ENCODE measurements at regions not wholly inside any gene's neighbourhood (a gene's known extent, or its start where the extent isn't known, plus 50 kb on each side); places are given as distances from the start of the nearest gene placed in this dataset.

DNA sequence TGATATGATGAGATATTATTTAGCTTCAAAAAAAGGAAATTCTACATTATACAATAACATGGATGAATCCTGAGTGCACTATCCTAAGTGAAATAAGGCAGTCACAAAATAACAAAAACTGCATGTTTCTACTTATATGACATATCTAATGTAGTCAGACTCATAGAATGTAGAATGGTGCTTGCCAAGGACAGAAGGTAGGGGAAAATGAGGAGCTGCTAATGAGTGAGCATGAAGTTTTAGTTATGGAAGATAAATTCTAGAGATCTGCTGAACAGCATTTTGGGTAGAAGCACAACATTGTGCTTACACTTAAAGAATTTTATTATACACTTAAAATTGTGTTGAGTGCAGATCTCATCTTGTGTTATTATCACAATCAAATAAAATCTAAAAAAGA, 812.4 kb downstream of the KCTD16 start:
- H3K27me3 ChIP-seq (ENCODE audit: control insufficient read depth in 3 of 3, insufficient read depth in 3 of 3, low read length in 2 of 3), result no peaks in the 10 kb centered on the region
- H3K9ac ChIP-seq (ENCODE audit: insufficient read depth in 1 of 2, low read length in 2 of 2), result no peak overlapping the region
- ATAC-seq (ENCODE audit: insufficient read depth, low FRiP score), result no peak
- no peak overlapping the region for H3K27ac ChIP-seq (ENCODE audit: low read depth in 1 of 2, low read length in 1 of 2)
- no peak for DNase-seq
- TF ChIP-seq, protein P1, sequence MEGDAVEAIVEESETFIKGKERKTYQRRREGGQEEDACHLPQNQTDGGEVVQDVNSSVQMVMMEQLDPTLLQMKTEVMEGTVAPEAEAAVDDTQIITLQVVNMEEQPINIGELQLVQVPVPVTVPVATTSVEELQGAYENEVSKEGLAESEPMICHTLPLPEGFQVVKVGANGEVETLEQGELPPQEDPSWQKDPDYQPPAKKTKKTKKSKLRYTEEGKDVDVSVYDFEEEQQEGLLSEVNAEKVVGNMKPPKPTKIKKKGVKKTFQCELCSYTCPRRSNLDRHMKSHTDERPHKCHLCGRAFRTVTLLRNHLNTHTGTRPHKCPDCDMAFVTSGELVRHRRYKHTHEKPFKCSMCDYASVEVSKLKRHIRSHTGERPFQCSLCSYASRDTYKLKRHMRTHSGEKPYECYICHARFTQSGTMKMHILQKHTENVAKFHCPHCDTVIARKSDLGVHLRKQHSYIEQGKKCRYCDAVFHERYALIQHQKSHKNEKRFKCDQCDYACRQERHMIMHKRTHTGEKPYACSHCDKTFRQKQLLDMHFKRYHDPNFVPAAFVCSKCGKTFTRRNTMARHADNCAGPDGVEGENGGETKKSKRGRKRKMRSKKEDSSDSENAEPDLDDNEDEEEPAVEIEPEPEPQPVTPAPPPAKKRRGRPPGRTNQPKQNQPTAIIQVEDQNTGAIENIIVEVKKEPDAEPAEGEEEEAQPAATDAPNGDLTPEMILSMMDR (IDR thresholded peaks at IDR 0.05; ENCODE audit: control extremely low read depth, extremely low read depth), result no peak
- no peak overlapping the region for H3K4me3 ChIP-seq
- H3K9me3 ChIP-seq (ENCODE audit: control insufficient read depth in 4 of 4, insufficient read depth in 3 of 4, low read length in 3 of 4), result no peaks in the 10 kb centered on the region
- no peaks in the 10 kb centered on the region for H3K36me3 ChIP-seq (ENCODE audit: control insufficient read depth in 4 of 4, insufficient read depth in 4 of 4, low read length in 4 of 4)
- no peaks in the 10 kb centered on the region for H3K4me1 ChIP-seq (ENCODE audit: control insufficient read depth in 5 of 5, insufficient read depth in 5 of 5, low read length in 5 of 5)

DNA sequence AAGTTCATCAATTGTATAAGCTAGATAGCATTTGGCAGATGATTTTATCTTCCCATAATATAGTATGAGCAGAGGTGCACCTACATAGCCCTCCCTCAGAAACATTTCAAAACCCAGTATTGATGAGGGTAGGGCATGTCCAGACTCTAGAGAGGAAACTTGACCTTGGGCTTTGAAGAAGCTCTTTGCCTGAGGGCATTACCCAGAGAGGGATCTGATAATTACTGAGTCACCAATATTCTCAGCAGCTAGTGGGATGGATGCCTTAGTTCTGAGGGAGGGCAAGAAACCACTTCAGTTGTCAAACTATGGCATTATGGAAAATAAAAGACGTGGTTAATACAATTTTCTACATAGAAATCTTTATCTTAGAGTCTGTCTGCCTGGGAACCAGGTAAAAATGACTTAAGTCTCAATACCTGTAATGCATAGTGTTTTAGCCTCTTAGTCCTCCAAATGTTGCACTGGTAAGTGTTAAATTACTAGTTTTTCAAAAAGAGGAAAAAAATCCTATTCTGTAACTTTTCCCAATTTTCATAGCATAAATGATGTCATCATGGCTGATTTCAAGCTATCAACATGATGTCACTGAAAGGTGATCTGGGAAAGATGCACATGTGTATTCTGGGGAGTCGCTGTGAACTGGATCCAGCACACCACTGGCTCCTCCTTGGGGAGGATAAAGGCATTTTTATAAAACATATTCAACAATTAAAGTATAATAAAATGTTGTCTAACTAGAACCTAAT, 809.0 kb downstream of the KCTD16 start:
- ATAC-seq (ENCODE audit: insufficient read depth, low FRiP score), result no peak
- DNase-seq, result no peak
- 53 to 63% methylated on average over 2 of the region's 2 CpGs for WGBS, 2 donors

DNA sequence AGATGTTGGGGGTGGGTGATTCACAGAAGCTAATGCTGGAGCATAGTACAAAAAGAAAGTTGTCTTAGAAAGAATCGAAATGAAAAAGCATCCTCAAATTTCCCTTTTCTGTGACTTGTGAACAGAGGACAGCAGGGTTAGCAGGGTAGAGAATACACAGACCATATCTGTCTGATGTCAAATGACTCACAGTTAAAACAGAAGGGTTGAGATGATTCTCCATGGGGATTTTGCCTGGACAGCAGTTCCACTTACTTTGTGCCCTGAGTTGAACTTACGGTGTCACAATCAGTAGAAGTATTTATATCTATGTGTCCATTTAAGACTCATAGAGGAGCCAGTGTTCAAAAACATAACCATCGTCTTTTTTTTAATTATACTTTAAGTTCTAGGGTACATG, 801.6 kb downstream of the KCTD16 start:
- no peak overlapping the region for H3K9ac ChIP-seq (ENCODE audit: insufficient read depth in 1 of 2, low read length in 2 of 2)
- H3K36me3 ChIP-seq (ENCODE audit: control insufficient read depth in 4 of 4, insufficient read depth in 4 of 4, low read length in 4 of 4), result no peaks in the 10 kb centered on the region
- 88 to 92% methylated on average over 3 of the region's 3 CpGs for WGBS, 2 donors
- H3K4me3 ChIP-seq, result no peak overlapping the region
- no peaks in the 10 kb centered on the region for H3K4me1 ChIP-seq (ENCODE audit: control insufficient read depth in 5 of 5, insufficient read depth in 5 of 5, low read length in 5 of 5)
- peaks cover 0 to 7% (median 1%) of the 10 kb centered on the region in 4 donors for H3K9me3 ChIP-seq (ENCODE audit: control insufficient read depth in 4 of 4, insufficient read depth in 3 of 4, low read length in 3 of 4)
- TF ChIP-seq, protein P1 (IDR thresholded peaks at IDR 0.05; ENCODE audit: control extremely low read depth, extremely low read depth), result no peak
- ATAC-seq (ENCODE audit: insufficient read depth, low FRiP score) (no peak), DNase-seq (no peak)
- no peaks in the 10 kb centered on the region for H3K27me3 ChIP-seq (ENCODE audit: control insufficient read depth in 3 of 3, insufficient read depth in 3 of 3, low read length in 2 of 3)
- no peak overlapping the region for H3K27ac ChIP-seq (ENCODE audit: low read depth in 1 of 2, low read length in 1 of 2)

More for the DNA sequence above, 809.0 kb downstream of the KCTD16 start:
- H3K27ac ChIP-seq (ENCODE audit: low read depth in 1 of 2, low read length in 1 of 2), result no peak overlapping the region
- no peaks in the 10 kb centered on the region for H3K27me3 ChIP-seq (ENCODE audit: control insufficient read depth in 3 of 3, insufficient read depth in 3 of 3, low read length in 2 of 3)
- no peaks in the 10 kb centered on the region for H3K4me1 ChIP-seq (ENCODE audit: control insufficient read depth in 5 of 5, insufficient read depth in 5 of 5, low read length in 5 of 5)
- TF ChIP-seq, protein P1 (IDR thresholded peaks at IDR 0.05; ENCODE audit: control extremely low read depth, extremely low read depth), result no peak
- no peak overlapping the region for H3K4me3 ChIP-seq
- H3K9ac ChIP-seq (ENCODE audit: insufficient read depth in 1 of 2, low read length in 2 of 2), result no peak overlapping the region
- H3K9me3 ChIP-seq (ENCODE audit: control insufficient read depth in 4 of 4, insufficient read depth in 3 of 4, low read length in 3 of 4), result peaks cover 0 to 7% (median 0%) of the 10 kb centered on the region in 4 donors
- no peaks in the 10 kb centered on the region for H3K36me3 ChIP-seq (ENCODE audit: control insufficient read depth in 4 of 4, insufficient read depth in 4 of 4, low read length in 4 of 4)

Measured in lung (tissue), 11 donors.